Right hindlimb (tissue), 1 donor: ENCODE measurements at regions not wholly inside any gene's neighbourhood (a gene's known extent, or its start where the extent isn't known, plus 50 kb on each side); places are given as distances from the start of the nearest gene placed in this dataset.
"Not testable (repeated sequence)": the region's sequence is repeated elsewhere in the genome, so short reads cannot be mapped to it uniquely, and the experiment has no call there.

ENCODE experiments used
- DNase-seq: peaks from one replicate; pipeline ENCODE4 v3.0.0-alpha.2; 2018

- DNase-seq, result no peak
These were observed 287.9 kb upstream of the NR3C2 start for GRCh38 chr4:148730082-148730640.

- no peak for DNase-seq
These were observed 275.8 kb upstream of the NR3C2 start for GRCh38 chr4:148717988-148718387.

GRCh38 chr4:148716431-148717052, 274.3 kb upstream of the NR3C2 start:
- no peak for DNase-seq

- no peak for DNase-seq
These were observed 262.1 kb upstream of the NR3C2 start for GRCh38 chr4:148704291-148704690.

- no peak for DNase-seq
These were observed 252.5 kb upstream of the NR3C2 start for GRCh38 chr4:148694702-148695101.

GRCh38 chr4:148693913-148694649, 251.9 kb upstream of the NR3C2 start:
- DNase-seq, result no peak

GRCh38 chr4:148692242-148692641, 250.0 kb upstream of the NR3C2 start:
- peak; percentile 38 for DNase-seq

- no peak for DNase-seq
These were observed 244.2 kb upstream of the NR3C2 start for GRCh38 chr4:148686449-148686848.

GRCh38 chr4:148684638-148685037, 242.4 kb upstream of the NR3C2 start:
- DNase-seq, result no peak

GRCh38 chr4:148680884-148681283, 238.7 kb upstream of the NR3C2 start:
- no peak for DNase-seq

GRCh38 chr4:148676344-148676743, 234.1 kb upstream of the NR3C2 start:
- no peak for DNase-seq

- no peak for DNase-seq
These were observed 232.7 kb upstream of the NR3C2 start for GRCh38 chr4:148674876-148675275.

- DNase-seq, result no peak
These were observed 222.4 kb upstream of the NR3C2 start for GRCh38 chr4:148664636-148665035.

GRCh38 chr4:148654131-148654530, 211.9 kb upstream of the NR3C2 start:
- DNase-seq, result no peak

GRCh38 chr4:148653681-148654080, 211.5 kb upstream of the NR3C2 start:
- no peak for DNase-seq

GRCh38 chr4:148651991-148652390, 209.8 kb upstream of the NR3C2 start:
- no peak for DNase-seq

GRCh38 chr4:148649652-148650331, 207.6 kb upstream of the NR3C2 start:
- DNase-seq, result no peak

GRCh38 chr4:148643851-148644250, 201.6 kb upstream of the NR3C2 start:
- no peak for DNase-seq

GRCh38 chr4:148642907-148643306, 200.7 kb upstream of the NR3C2 start:
- no peak for DNase-seq

- not testable (repeated sequence) for DNase-seq
These were observed 195.9 kb upstream of the NR3C2 start for GRCh38 chr4:148638079-148638478.

- DNase-seq, result not testable (repeated sequence)
These were observed 195.2 kb upstream of the NR3C2 start for GRCh38 chr4:148637453-148637852.

GRCh38 chr4:148634476-148634875, 192.3 kb upstream of the NR3C2 start:
- no peak for DNase-seq

- DNase-seq, result no peak
These were observed 191.5 kb upstream of the NR3C2 start for GRCh38 chr4:148633720-148634119.

GRCh38 chr4:148632476-148632875, 190.3 kb upstream of the NR3C2 start:
- no peak for DNase-seq
